ENCODE measurements at regions not wholly inside any gene's neighbourhood (a gene's known extent, or its start where the extent isn't known, plus 50 kb on each side); places are given as distances from the start of the nearest gene placed in this dataset.

DNA sequence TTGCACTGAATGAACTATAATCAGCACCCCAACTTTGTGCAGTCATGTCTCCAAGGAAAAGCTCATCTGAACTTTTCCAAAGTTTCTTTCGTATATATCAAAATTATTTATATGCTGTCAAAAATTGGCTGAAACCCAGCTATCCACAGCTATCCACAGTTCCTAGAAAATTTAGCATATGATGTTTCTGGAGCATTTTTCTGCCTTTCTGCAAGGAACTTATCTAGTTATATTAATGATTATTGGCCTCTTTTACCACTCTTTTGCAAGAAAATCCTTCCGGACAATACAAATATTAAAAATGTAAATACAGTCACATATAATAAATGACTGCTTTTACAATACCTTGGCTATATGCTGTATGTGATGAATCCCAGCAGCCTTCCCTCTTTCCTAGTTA is 270.2 kb downstream of the TMEM167A start:
- DNase-seq (ENCODE audit: low read depth, low spot score) (no peak), ATAC-seq (no peak)
- BruUV-seq (replicated peaks) = no TSS peak
- Histone ChIP-seq H3K4me3 (replicated peaks in 1 of 2; ENCODE audit: low read depth in 1 of 2, low read length in 2 of 2) (no peak overlapping the region), H2AFZ (ENCODE audit: low read depth, low read length, poor library complexity, severe bottlenecking) (no peak overlapping the region), H3K4me1 (ENCODE audit: control insufficient read depth in 1 of 2, insufficient read depth in 2 of 2, low read length in 2 of 2) (no peaks in the 10 kb centered on the region), H3K27ac (ENCODE audit: low read depth, low read length) (no peak overlapping the region), H3K36me3 (ENCODE audit: control insufficient read depth in 1 of 2, insufficient read depth in 2 of 2, low read length in 2 of 2) (no peaks in the 10 kb centered on the region), H4K20me1 (ENCODE audit: insufficient read depth) (no peaks in the 10 kb centered on the region), H3K9me2 (ENCODE audit: insufficient read depth) (no peaks in the 10 kb centered on the region), H3K79me2 (ENCODE audit: insufficient read depth, low read length) (no peaks in the 10 kb centered on the region), H3K9me3 (ENCODE audit: control insufficient read depth in 1 of 2, insufficient read depth in 1 of 2, low read depth in 1 of 2, low read length in 2 of 2) (no peaks in the 10 kb centered on the region), H3K9ac (ENCODE audit: low read length) (no peak overlapping the region), H3K4me2 (ENCODE audit: low read length) (no peak overlapping the region), H3K27me3 (ENCODE audit: insufficient read depth, low read length) (no peaks in the 10 kb centered on the region)
- ChIA-PET RAD21 (ENCODE audit: low non-redundant PET in 1 of 2, low total read pairs in 2 of 2, uncharacterized antibody in 2 of 2, unreplicated experiment in 2 of 2) (no interaction called here), POLR2A (no interaction called here), CTCF (no interaction called here)
- intact Hi-C loops (cut with micrococcal nuclease) = no loop called here
- no peak for TF ChIP-seq POLR2A (IDR thresholded peaks at IDR 0.05; ENCODE audit: borderline replicate concordance, extremely low read depth, insufficient read depth, insufficient read length)
- TF ChIP-seq SIN3A (IDR thresholded peaks at IDR 0.05; ENCODE audit: low read depth) = no peak
- no peak for TF ChIP-seq CTCF (IDR thresholded peaks at IDR 0.05 in 2 of 3, conservative IDR thresholded peaks at IDR 0.05 in 1 of 3; ENCODE audit: borderline replicate concordance in 1 of 3, insufficient read depth in 1 of 3, low read depth in 2 of 3, low read length in 2 of 3)
- no peak for TF ChIP-seq EGR1 (IDR thresholded peaks at IDR 0.05; ENCODE audit: low read depth)
- TF ChIP-seq SRF (IDR thresholded peaks at IDR 0.05; ENCODE audit: low read depth) = no peak
- no peak for TF ChIP-seq YY1 (IDR thresholded peaks at IDR 0.05; ENCODE audit: extremely low read depth, insufficient replicate concordance, low read depth, low read length)
- TF ChIP-seq EZH2phosphoT487 (IDR thresholded peaks at IDR 0.05; ENCODE audit: borderline replicate concordance) = no peak
- no peak for TF ChIP-seq EZH2 (IDR thresholded peaks at IDR 0.05)
- TF ChIP-seq ZNF274 (IDR thresholded peaks at IDR 0.05; ENCODE audit: low read depth, low read length) = no peak
- TF ChIP-seq JUND (IDR thresholded peaks at IDR 0.05) = no peak
- no peak for TF ChIP-seq FOSL1 (IDR thresholded peaks at IDR 0.05; ENCODE audit: low read depth)
- TF ChIP-seq REST (IDR thresholded peaks at IDR 0.05; ENCODE audit: low read depth) = no peak
- no peak for TF ChIP-seq CEBPB (IDR thresholded peaks at IDR 0.05; ENCODE audit: low read depth)
